Choroid plexus epithelial cell (primary cell): ENCODE measurements at regions not wholly inside any gene's neighbourhood (a gene's known extent, or its start where the extent isn't known, plus 50 kb on each side); places are given as distances from the start of the nearest gene placed in this dataset.
A peak's percentile ranks its signal among the peaks of the same experiment; 100 is the strongest.

Source experiments
- DNase-seq: peaks from one replicate; pipeline ENCODE4 v3.0.0-alpha.2; 2010; ENCODE audit warnings: low read depth
- H3K4me3 ChIP-seq: 2 replicates; pipeline ENCODE4 v1.5.1; 2011; ENCODE audit warnings: low read depth, mild to moderate bottlenecking, control low read depth, low read length, moderate library complexity
- TF ChIP-seq, protein P1 (sequence below): conservative IDR thresholded peaks from 2 replicates; pipeline ENCODE4 v1.5.1; 2011; ENCODE audit warnings: low read depth, mild to moderate bottlenecking, control low read depth, inconsistent platforms, low read length, moderate library complexity

DNA sequence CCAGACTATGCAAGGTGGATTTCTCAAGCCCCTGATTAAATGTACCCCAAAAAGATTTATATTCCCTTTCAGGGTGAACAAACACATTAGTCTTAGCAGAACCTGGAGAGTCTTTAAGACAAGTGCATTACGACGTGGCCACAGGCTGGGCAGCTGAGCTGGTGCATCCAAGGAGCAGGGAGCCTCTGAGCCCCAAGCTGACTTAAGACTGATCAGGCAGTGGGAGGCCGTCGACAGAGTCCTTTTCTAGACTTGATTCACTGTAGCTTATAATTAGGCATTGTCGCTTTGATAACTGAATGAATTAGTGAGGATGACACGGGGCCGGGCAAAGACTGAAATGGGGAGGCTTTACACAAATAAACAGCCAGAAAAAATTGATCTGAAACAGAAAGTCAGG lies 353.2 kb downstream of the GPAM start:
- no peak overlapping the region for H3K4me3 ChIP-seq
- DNase-seq = no peak
- TF ChIP-seq, protein P1, sequence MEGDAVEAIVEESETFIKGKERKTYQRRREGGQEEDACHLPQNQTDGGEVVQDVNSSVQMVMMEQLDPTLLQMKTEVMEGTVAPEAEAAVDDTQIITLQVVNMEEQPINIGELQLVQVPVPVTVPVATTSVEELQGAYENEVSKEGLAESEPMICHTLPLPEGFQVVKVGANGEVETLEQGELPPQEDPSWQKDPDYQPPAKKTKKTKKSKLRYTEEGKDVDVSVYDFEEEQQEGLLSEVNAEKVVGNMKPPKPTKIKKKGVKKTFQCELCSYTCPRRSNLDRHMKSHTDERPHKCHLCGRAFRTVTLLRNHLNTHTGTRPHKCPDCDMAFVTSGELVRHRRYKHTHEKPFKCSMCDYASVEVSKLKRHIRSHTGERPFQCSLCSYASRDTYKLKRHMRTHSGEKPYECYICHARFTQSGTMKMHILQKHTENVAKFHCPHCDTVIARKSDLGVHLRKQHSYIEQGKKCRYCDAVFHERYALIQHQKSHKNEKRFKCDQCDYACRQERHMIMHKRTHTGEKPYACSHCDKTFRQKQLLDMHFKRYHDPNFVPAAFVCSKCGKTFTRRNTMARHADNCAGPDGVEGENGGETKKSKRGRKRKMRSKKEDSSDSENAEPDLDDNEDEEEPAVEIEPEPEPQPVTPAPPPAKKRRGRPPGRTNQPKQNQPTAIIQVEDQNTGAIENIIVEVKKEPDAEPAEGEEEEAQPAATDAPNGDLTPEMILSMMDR = no peak

DNA sequence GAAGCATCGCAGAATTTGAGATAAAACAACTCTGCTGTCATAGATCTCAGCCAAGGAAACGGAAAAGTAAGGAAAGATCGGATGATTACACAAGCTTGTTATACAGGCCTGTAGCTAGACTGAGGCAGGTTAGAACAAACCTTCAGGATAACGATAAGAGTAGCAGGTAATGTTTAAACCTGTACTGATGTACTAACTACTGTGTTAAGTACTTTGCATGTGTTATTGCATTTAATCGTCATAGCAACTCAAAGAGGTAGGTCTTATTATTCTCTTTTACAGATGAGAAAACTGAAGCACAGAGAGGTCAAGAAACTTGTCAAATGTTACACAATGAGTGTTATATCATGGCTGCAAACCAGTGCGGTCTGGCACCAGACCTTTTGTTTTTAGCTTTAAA lies 352.5 kb downstream of the GPAM start:
- TF ChIP-seq, protein P1 = no peak
- no peak for DNase-seq
- no peak overlapping the region for H3K4me3 ChIP-seq

- no peak for DNase-seq
- no peak overlapping the region for H3K4me3 ChIP-seq
- TF ChIP-seq, protein P1 = no peak
Measured at GRCh38 chr10:111833251-111833650, 350.3 kb downstream of the GPAM start.

- TF ChIP-seq, protein P1 = no peak
- H3K4me3 ChIP-seq = no peak overlapping the region
- peak; percentile 25 for DNase-seq
Measured at GRCh38 chr10:111835574-111835973, 348.0 kb downstream of the GPAM start.

DNA sequence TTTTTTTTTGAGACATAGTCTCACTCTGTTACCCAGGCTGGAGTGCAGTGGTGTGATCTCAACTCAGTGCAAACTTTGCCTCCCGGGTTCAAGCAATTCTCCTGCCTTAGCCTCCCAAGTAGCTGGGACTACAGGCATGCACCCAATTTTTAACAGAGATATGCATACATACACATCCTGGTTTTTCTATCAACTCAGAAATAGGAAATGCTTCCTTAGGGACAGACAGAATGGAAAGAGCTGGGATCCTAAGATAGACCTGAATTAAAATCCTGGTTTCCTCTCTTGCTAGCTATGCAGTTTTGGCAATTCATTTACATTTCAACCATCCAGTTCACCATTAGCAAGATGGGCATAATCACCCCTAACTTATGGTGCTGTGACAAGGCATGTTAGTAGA lies 347.5 kb downstream of the GPAM start:
- no peak for DNase-seq

GRCh38 chr10:111836571-111836970 lies 347.0 kb downstream of the GPAM start:
- TF ChIP-seq, protein P1 = no peak
- peak; percentile 10 for DNase-seq
- H3K4me3 ChIP-seq = no peak overlapping the region

More for the DNA sequence above, 347.5 kb downstream of the GPAM start:
- TF ChIP-seq, protein P1 = no peak
- H3K4me3 ChIP-seq = no peak overlapping the region

- no peak overlapping the region for H3K4me3 ChIP-seq
- DNase-seq = no peak
- TF ChIP-seq, protein P1 = no peak
Measured at GRCh38 chr10:111837086-111837485, 346.5 kb downstream of the GPAM start.
